Activated CD4-positive, alpha-beta T cell treated with anti-CD3 and anti-CD28 coated beads, Interleukin-2, amount 10 ng/mL, durations not matched to agents 7 days and 5 days (primary cell): ENCODE measurements at regions not wholly inside any gene's neighbourhood (a gene's known extent, or its start where the extent isn't known, plus 50 kb on each side); places are given as distances from the start of the nearest gene placed in this dataset.

Source experiments
- CTCF ChIA-PET: fragments of 350-600 bp; sonication (Branson Sonifier 250); formaldehyde crosslinking; loops from one replicate; lab custom pipeline; 2021; ENCODE audit warnings: antibody characterized with exemption; lab: Charles Lee
- POLR2A ChIA-PET: fragments of 350-600 bp; sonication (Branson Sonifier 250); formaldehyde crosslinking; loops from one replicate; lab custom pipeline; 2021; ENCODE audit warnings: antibody characterized with exemption; lab: Charles Lee
- DNase-seq: peaks from one replicate; pipeline ENCODE4 v3.0.0-alpha.2; 2020
- H3K27ac Mint-ChIP-seq: one replicate; pipeline ENCODE4 v1.8.0; 2021; ENCODE audit warnings: mild to moderate bottlenecking, moderate library complexity, mixed read lengths
- H3K27me3 Mint-ChIP-seq: one replicate; pipeline ENCODE4 v1.8.0; 2021; ENCODE audit warnings: mixed read lengths
- H3K36me3 Mint-ChIP-seq: one replicate; pipeline ENCODE4 v1.8.0; 2021; ENCODE audit warnings: low read depth, mixed read lengths
- H3K4me1 Mint-ChIP-seq: one replicate; pipeline ENCODE4 v1.8.0; 2021; ENCODE audit warnings: mixed read lengths
- H3K4me3 Mint-ChIP-seq: one replicate; pipeline ENCODE4 v1.8.0; 2021; ENCODE audit warnings: mild to moderate bottlenecking, moderate library complexity, mixed read lengths
- H3K9me3 Mint-ChIP-seq: one replicate; pipeline ENCODE4 v1.8.0; 2021; ENCODE audit warnings: mixed read lengths

DNA sequence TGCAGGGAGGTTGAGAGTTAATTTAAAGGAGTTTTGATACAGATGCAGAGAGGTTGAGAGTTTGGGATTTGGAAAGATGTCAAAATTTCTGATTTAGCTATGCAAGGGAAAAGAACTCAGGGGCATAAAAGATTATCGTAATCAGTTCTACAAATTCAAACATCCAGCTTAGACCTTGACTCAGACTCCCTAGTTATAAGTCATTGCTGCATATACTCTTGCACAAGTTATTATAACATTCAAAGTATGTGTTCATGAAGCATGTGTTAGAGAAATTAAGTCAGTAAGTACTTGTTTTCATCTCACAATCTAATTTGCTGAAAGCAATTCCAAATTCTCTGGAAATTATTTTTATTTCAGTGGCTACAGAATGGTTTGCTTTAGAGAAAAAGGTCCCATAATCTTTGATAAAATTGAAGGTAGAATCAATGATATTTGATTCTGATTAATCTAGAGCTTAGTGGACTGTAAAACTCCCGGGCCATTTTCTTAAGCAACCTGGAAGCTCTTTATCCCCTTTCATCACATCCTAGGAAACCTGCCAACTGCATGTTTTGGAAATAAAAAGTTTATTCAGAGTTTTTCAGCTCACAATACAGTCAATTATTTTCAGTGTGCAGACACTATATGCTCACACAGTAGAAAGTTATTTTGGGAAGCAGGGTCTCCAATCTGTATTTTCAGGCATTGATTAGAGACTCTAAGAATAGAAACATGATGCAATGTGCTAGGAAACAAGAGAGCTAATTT lies 132.9 kb upstream of the SPANXC start:
- no peaks in the 10 kb centered on the region for H3K9me3 Mint-ChIP-seq
- DNase-seq: no peak
- ChIA-PET POLR2A (no interaction called here), CTCF (no interaction called here)
- H3K4me1 Mint-ChIP-seq: no peaks in the 10 kb centered on the region
- no peaks in the 10 kb centered on the region for H3K27me3 Mint-ChIP-seq
- H3K36me3 Mint-ChIP-seq: no peaks in the 10 kb centered on the region
- no peak overlapping the region for H3K4me3 Mint-ChIP-seq
- no peak overlapping the region for H3K27ac Mint-ChIP-seq

DNA sequence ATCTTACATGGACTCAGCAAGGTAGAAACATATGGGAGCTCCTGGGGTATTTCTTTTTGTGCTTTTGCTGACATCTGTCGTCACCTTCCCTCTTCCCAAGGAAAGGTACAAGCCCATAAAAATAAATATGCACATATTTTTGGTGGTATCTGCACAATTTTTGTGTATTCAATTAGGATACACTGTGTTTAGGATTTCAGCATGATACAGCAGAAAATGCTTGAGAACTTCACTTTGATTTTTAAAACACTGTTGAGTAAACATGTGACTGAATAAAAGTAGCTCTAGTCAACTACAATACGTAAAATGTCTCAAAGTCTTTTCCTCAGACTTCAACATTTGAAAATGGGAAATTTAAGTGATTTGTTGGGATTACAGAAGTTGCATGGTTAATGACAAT lies 99.4 kb upstream of the SPANXC start:
- no peaks in the 10 kb centered on the region for H3K9me3 Mint-ChIP-seq
- no peak overlapping the region for H3K4me3 Mint-ChIP-seq

DNA sequence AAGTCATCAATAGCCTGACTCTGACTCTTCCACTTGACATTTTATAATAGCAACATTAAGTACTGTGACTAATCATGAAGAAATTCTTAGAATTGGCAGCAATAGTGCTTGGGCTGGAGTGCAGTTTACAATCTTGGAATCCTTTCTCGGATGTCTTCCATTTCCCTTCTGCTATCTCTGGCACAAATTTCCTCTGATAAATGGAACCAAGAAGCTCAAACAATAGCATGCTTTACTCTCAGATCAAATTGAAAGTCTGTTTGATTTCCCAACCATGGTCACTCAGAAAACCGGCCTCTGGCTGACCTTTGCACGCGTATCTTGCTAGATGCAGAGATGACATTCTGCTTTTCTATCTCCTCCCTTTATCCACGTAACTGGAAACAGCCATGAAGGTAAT lies 99.0 kb upstream of the SPANXC start:
- POLR2A ChIA-PET: no interaction called here
- DNase-seq: no peak
- Mint-ChIP-seq H3K27me3 (no peaks in the 10 kb centered on the region), H3K4me3 (no peak overlapping the region), H3K4me1 (no peaks in the 10 kb centered on the region), H3K27ac (no peak overlapping the region), H3K9me3 (no peaks in the 10 kb centered on the region), H3K36me3 (no peaks in the 10 kb centered on the region)
- CTCF ChIA-PET: interaction anchor here (0.6 kb wide), 1 partner anchor 9 kb away, joined by 3 read pairs; no protein-coding TSS in a partner anchor

More for the DNA sequence above, 99.4 kb upstream of the SPANXC start:
- Mint-ChIP-seq H3K27ac (no peak overlapping the region), H3K4me1 (no peaks in the 10 kb centered on the region), H3K27me3 (no peaks in the 10 kb centered on the region), H3K36me3 (no peaks in the 10 kb centered on the region)
- CTCF ChIA-PET: no interaction called here
- DNase-seq: no peak
- POLR2A ChIA-PET: no interaction called here

DNA sequence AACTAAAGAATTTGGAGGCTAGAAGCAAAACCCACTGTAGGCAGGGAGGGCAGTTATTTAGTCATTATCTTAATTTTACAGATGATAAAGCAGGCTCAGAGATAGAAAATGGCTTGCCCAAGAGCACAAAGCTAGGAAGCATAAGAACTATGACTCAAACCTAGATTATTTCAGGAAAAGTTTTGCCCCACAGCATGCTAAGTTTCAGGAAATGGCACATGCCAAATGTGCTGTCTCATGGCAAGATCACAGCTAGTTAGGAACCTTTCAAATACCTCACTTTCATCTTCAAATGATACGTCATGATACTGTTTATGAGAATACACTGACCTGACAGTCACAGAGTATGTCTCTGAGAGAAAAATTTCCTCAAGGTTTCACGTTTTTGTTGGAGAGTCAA lies 78.5 kb upstream of the SPANXC start:
- H3K27ac Mint-ChIP-seq: no peak overlapping the region
- no peak for DNase-seq
- CTCF ChIA-PET: no interaction called here
- POLR2A ChIA-PET: no interaction called here
- H3K4me3 Mint-ChIP-seq: no peak overlapping the region
- H3K27me3 Mint-ChIP-seq: no peaks in the 10 kb centered on the region
- peaks cover 7% of the 10 kb centered on the region for H3K9me3 Mint-ChIP-seq
- no peaks in the 10 kb centered on the region for H3K36me3 Mint-ChIP-seq
- H3K4me1 Mint-ChIP-seq: no peaks in the 10 kb centered on the region

DNA sequence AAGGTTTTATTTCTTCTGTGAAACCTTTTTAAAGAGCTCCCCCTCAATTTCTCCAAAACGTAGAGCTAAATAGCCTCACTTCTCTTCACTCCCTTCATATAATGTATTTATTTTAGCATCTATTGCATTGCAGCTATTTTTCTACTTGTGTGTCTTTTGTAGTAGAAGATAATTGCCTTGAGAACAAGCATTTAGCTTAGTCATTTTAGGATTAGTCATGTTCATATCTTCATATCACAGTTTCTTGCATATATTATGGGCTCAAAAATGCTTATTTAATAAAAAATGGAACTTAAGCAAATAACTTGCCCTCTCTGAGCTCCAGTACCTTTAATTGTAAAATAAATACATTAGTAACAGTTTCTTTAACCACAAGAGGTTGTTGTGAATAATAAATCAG lies 72.1 kb upstream of the SPANXC start:
- Mint-ChIP-seq H3K27ac (no peak overlapping the region), H3K36me3 (no peaks in the 10 kb centered on the region), H3K4me1 (no peaks in the 10 kb centered on the region), H3K9me3 (peaks cover 6% of the 10 kb centered on the region), H3K4me3 (no peak overlapping the region), H3K27me3 (no peaks in the 10 kb centered on the region)
- ChIA-PET CTCF (no interaction called here), POLR2A (no interaction called here)
- DNase-seq: no peak

DNA sequence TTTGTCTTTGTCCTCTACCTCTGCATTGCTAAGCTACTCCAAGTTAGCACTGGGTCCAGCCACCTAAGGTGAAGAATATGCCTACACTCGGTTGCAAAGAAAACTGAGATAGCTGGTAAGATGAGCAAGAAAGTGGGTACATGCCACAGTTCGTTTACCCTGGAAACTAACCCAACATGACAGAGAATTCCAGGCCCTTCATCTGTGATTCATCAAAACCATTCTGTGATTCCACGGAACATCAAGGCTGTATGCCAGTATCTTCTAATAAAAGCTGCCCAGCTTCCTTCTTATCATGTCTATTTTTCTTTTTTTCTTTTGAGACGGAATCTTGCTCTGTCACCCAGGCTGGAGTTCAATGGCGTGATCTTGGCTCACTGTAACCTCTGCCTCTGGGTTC lies 58.7 kb upstream of the SPANXC start:
- POLR2A ChIA-PET: no interaction called here
- H3K36me3 Mint-ChIP-seq: no peaks in the 10 kb centered on the region
- no peaks in the 10 kb centered on the region for H3K27me3 Mint-ChIP-seq
- no peak overlapping the region for H3K27ac Mint-ChIP-seq
- no peak for DNase-seq
- CTCF ChIA-PET: no interaction called here
- H3K9me3 Mint-ChIP-seq: no peaks in the 10 kb centered on the region
- H3K4me3 Mint-ChIP-seq: no peak overlapping the region
- no peaks in the 10 kb centered on the region for H3K4me1 Mint-ChIP-seq
